ENCODE measurements at regions not wholly inside any gene's neighbourhood (a gene's known extent, or its start where the extent isn't known, plus 50 kb on each side); places are given as distances from the start of the nearest gene placed in this dataset.

DNA sequence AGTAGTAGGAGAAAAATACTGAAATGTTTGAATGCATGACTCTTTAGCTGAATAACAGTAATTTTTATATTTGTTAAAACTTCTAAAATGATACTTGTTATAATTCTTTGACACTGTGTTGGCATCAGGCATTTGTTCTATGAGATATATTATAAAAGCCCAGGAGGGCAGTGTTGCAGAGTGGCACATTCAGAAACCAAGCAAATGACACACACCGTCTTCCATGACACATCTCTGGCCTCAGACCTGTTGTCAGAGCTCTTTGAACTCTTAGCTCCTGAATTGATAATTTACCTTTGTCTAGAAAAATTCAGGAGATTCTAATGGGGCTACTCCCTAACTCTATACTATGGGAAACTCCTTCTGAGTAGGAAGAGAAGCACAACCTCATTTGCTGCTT lies 62.4 kb upstream of the MDFIC start:
- no peak for ATAC-seq

DNA sequence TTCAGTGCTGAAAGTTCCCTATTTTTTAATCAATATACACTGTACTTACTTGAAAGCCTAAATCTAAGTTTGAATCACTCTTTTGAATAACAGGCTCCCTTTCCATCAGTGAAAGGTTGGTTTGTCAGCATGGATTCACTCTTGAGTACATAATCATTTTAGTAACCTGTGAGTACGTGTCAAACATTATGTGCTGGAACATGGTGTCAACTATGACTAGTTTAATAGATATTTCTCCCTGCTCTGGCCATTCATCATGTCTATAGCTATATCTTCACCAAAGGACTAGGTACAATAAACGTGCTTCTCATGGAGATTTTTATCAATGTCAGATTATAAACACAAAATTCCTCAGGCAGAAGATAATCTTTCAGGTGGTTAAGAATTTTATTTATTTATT lies 61.7 kb upstream of the MDFIC start:
- no peak for ATAC-seq

DNA sequence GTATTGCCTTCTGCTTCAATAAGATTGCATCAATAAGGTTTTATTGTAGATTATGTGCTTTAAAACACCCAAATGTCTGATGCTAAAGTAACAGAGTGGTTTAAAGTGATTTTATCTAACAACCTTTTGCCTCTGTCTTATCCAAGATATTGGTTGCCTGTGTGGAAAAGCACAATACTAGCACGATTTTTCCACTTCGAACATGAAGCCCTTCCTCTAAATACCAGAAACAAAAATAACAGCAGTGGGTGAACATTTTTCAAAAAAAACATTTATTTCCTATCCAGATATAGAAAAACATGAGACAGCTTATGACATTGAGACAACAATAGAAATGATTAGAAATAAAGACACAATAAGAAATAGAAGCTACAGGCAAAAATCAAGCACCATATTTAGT lies 59.5 kb upstream of the MDFIC start:
- ATAC-seq: no peak

DNA sequence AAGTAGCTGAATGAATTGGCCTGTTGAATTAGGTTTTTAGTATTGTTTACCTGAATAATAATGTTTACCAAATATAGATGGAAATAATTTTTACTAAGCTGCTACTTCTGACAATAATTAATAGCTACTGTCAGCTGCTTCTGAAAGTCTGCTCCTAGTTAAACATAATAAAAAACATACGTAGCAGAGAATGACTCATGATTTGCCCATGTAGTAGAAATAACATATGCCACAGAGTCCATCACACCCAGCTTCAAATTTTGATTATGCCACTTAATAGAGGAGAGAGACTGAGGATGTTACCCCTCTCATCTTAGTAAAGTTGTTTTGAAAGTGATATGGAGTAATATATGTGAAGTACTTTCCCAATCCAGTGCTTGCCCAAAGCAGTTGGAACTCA lies 57.6 kb upstream of the MDFIC start:
- ATAC-seq: no peak

DNA sequence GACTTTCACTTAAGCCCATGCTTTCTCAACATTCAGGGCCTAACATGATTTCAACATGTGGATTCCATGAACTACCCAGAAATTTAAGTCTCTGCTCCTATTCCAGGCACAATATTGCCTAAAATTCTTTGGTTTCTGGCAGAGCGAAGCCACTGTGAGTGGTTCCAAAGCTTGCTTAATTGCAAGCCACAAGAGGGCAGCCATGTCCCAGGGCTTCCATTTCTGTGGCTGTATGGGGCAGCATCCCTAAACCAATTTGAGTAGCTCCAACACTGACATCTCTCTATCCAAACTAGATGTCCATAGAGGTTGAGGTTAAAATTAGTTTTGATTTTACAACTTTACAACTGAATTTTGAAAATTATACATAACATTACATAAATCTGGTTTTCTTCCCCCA lies 56.3 kb upstream of the MDFIC start:
- ATAC-seq: peak; percentile 71 to 82

Measured in activated CD4-positive, CD25-positive, alpha-beta regulatory T cell treated with anti-CD3 and anti-CD28 coated beads, Interleukin-2, amount 50 U/mL, for 24 hours (primary cell).